ENCODE measurements at regions not wholly inside any gene's neighbourhood (a gene's known extent, or its start where the extent isn't known, plus 50 kb on each side); places are given as distances from the start of the nearest gene placed in this dataset.
"Not testable (repeated sequence)": the region's sequence is repeated elsewhere in the genome, so short reads cannot be mapped to it uniquely, and the experiment has no call there.

- not testable (repeated sequence) for DNase-seq
Measured at GRCh38 chr2:156254637-156255067, 77.9 kb downstream of the NR4A2 start.

DNA sequence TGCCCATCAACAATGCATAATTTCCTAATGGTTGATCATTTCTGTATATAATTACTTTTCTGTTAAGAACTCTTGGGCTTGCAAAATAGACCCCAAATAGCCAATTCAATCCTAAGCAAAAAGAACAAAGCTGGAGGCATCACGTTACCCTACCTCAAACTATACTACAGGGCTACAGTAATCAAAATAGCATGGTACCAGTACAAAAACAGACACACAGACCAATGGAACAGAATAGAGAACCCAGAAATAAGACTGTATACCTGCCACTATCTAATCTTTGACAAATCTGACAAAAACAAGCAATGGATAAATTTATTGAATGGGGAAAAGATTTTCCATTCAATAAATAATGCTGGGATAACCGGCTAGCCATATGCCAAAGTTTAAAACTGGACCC lies 78.8 kb downstream of the NR4A2 start:
- DNase-seq = no peak

DNA sequence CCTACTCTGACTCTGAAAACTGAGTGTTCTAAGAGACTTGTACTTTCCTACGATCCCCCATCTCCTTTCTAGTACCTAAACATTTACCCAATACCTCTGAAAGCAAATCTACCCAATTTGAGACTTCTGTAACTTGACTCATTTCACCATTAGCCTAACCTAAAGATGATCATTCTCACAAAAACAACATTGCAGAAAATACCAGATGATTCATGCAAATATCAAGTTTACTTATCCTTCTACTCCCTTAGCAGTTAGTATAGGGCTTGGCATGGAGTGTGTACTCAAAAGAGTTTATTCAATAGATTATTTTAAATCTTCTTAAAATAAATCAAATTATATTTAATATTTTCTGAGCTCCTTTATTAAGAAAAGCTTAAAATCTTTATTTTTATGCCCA lies 89.6 kb downstream of the NR4A2 start:
- DNase-seq = no peak

DNA sequence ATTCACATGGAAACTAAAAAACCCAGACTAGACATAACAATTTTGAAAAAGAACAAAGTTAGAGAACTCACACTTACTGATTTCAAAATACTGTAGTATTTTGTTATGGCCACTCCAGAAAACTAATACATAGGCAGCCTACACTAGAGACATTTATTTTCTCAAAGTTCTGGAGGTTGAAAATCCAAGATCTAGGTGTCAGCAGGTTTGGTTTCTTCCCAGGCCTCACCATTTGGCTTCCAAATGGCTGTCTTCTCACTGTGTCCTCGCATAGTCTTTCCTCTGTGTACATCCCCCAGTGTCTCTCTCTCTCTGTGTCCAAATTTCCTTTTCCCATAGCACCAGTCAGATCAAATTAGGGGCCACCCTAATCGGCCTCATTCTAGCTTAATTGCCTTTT lies 95.0 kb downstream of the NR4A2 start:
- DNase-seq = no peak

DNA sequence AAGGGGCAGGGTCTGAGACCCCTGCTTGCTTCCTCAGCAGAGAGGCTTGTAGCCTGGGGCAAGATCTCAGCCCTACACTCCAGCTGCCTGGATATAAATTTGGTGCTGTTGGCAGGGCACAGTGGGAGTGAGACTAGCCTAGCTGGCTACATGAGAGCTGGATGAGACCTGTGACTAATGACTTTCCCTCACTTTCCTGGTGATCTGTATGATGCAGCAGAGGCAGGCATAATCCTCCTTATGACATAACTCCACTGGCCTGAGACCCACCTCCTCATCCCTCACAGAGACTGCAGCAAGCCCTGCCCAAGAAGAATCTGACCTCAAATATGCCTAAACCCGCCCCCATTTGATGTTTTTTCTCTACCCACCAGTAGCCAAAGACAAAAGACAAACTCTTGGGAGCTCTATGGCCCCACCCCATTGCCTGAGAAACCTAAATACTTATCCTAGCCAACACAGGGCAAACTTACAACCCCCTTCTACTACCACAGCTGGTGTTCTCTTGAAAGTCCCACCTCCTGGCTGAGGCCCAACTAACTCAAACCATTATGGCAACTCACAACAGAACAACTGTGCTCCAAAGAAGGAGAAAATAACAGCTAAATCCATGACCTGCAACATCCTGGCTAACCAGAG lies 102.7 kb downstream of the NR4A2 start:
- no peak for DNase-seq

- not testable (repeated sequence) for DNase-seq
Measured at GRCh38 chr2:156223328-156223727, 109.2 kb downstream of the NR4A2 start.

DNA sequence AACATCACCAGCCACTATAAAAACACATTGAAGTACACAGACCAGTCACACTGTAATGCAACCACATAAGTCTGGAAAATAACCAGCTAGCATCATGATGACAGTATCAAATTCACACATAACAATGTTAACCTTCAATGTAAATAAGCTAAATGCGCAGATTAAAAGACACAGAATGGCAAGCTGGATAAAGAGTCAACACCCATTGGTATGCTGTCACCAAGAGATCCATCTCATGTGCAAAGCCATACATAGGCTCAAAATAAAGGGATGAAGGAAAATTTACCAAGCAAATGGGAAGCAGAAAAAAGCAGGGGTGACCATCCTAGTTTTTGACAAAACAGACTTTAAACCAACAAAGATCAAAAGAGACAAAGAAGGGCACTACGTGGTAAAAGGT lies 110.8 kb downstream of the NR4A2 start:
- DNase-seq = no peak

DNA sequence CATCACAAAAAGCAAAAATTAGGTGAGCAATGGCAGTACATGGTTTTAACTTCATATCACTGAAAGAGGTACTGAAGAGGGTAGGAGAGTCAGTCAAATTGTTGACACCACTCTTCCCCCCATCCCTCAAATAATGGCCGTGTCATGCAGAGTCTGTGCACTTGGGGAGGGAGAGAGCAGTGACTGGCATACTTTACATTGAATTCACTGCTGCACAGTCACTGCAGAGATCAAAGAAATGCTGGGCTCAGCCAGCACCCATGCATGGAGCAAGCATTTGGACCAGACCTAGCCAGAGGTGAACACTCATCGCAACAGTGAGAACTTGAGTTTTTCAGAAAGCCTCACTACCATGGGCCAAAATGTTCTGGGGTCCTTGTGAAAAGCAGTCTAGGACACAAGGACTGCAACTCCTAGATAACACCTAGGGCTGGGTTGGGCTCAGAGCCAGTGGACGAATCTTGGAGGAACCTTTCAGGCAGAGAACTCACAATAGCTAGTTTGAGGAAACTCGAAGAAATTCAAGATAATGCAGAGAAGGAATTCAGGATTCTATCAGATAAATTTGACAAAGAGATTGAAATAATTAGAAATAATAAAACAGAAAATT lies 112.9 kb downstream of the NR4A2 start:
- DNase-seq = no peak

DNA sequence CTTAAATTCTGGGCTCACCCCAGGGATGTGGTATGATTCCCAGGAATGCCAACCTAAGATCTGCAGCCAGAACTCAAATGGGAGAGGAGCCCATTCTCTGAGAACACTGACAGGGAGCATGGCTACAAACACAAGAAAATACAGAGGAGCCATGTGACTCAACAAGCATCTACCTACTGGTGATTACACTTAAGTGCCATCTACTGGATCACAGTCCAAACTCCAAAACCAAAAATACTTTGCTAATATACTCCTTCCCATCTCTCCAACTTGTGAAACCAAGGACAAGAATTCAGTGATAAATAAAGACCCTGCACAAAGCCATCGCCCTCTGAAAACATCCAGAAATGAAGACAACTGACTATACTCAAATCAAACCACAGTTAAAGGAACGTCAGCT lies 116.9 kb downstream of the NR4A2 start:
- no peak for DNase-seq

- DNase-seq = no peak
Measured at GRCh38 chr2:156211318-156211717, 121.2 kb downstream of the NR4A2 start.

- DNase-seq = no peak
Measured at GRCh38 chr2:156206355-156206754, 126.2 kb downstream of the NR4A2 start.

GRCh38 chr2:156199588-156199987 lies 132.9 kb downstream of the NR4A2 start:
- DNase-seq = no peak

DNA sequence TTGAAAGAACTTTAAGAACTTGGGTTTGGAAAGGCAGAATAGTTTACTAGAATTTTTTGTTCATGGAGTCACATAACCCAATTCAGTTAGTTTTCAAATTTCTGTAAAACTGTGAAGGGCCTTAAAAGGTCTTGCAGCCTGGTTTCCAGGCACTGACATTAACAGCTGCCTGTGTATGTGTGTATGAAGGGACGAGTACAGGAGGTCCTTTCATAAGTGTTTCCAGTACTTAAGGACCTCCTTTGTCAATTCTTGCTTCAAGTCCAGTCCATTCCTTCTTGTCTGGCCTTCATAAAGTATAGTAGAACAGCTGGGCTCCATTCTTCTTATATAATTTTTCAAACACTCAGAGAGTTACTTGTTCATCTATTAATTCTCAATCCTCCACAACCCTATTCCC lies 136.5 kb downstream of the NR4A2 start:
- DNase-seq = no peak

- DNase-seq = no peak
Measured at GRCh38 chr2:156192468-156192867, 140.1 kb downstream of the NR4A2 start.

DNA sequence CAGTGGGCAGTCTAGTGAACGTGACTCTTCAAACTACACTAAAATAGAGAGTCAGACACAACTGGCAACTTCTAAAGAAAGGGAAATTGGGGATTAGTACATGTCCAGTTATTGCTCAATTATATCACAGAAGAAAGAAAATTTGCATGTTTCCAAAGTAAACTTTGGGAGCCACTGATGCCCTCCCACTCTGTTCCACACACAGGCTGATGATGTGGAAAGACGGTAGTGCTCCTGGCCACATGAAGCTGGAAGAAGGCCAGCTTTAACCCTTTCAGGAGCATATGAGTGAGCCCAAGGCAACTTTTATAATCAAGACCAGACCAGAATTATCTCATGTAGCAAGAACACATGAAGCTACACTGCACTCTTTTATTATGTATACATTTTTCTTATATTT lies 141.0 kb downstream of the NR4A2 start:
- no peak for DNase-seq

GRCh38 chr2:156190517-156190916 lies 142.0 kb downstream of the NR4A2 start:
- no peak for DNase-seq

DNA sequence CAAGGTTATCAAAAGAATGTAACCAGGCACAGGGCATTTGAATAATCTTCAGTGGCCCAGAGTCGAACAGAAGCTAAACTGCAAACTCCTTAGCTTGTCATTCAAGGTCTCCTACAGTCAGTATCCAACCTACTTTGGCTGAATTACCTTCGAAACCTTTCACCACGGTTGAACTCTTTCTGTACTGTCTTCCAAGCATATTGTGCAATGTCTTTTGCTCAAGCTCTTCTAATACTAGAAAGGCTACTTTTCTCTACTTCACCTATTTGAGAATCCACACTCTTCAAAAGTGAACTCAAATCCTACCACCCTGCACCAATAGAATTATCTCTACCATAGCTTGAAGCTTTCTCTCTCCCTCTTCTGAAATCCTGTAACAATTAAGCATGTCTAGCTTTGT lies 142.9 kb downstream of the NR4A2 start:
- no peak for DNase-seq

- DNase-seq = no peak
Measured at GRCh38 chr2:156189143-156189542, 143.4 kb downstream of the NR4A2 start.

GRCh38 chr2:156182132-156182531 lies 150.4 kb downstream of the NR4A2 start:
- DNase-seq = no peak

DNA sequence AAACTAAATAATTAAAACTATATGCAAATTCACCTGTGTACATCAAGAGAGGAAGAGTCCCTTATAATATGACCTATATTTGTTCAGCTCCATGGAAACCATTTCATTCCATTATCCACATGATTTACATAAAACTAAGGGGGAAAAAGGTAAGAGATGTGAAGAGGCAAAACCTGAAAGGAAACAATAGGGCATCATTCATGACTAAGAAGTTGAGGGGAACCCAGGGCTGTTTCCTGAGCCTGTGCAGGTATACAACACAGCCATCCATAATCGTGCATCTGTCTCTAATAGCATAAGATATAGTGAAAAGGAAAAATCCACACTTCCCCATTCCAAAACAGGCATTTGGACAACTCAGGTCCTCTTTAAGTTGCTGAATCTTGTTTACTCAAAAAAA lies 151.3 kb downstream of the NR4A2 start:
- no peak for DNase-seq

- no peak for DNase-seq
Measured at GRCh38 chr2:156177654-156178053, 154.9 kb downstream of the NR4A2 start.

- no peak for DNase-seq
Measured at GRCh38 chr2:156175946-156176345, 156.6 kb downstream of the NR4A2 start.

DNA sequence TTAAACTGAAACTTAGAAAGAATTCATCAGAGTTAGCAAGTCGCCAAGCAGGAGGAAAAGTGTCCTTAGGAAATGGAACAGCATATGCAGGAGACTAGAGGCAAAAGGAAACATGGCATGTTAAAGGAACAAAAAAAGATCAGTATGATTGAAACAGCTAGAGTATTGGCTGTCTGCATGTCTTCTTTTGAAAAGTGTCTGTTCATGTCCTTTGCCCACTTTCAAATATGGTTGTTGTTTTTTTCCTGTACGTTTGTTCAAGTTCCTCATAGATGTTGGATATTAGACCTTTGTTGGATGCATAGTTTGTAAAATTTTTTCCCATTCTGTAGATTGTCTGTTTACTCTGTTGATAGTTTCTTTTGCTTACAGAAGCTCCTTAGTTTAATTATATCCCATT lies 161.6 kb downstream of the NR4A2 start:
- DNase-seq = no peak

- DNase-seq = no peak
Measured at GRCh38 chr2:156165742-156166141, 166.8 kb downstream of the NR4A2 start.
